Hematopoietic multipotent progenitor cell treated with erythropoietin and hydrocortisone succinate and interleukin-3 and kit ligand, for 4 days (in vitro differentiated cells): ENCODE measurements at regions not wholly inside any gene's neighbourhood (a gene's known extent, or its start where the extent isn't known, plus 50 kb on each side); places are given as distances from the start of the nearest gene placed in this dataset.

Source experiments
- DNase-seq: peaks from one replicate; pipeline ENCODE4 v3.0.0-alpha.2; 2015

DNA sequence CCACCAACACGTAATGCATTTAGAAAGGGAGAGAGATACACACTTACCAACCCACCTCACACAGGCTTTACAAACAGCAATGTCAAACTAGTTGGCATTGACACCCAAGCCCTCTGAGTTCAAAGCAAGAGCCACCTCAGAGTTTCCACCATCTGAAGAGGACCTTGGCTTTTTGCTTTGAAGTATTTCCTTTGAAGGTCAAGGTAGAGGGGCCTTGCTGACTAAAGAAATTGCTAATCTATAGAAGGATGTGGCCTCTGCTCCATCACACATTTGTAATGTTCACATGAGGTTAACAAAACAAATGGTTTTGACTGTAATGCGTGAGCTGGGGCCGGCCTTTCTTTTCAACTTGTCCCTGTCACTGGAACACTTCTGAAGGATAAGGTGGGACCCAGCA, 117.7 kb downstream of the POLR2M start:
- DNase-seq, result no peak

- no peak for DNase-seq
Measured at GRCh38 chr15:57827021-57827420, 120.5 kb downstream of the POLR2M start.

GRCh38 chr15:57827971-57828370, 121.5 kb downstream of the POLR2M start:
- no peak for DNase-seq

GRCh38 chr15:57832183-57832582, 125.7 kb downstream of the POLR2M start:
- DNase-seq, result no peak

DNA sequence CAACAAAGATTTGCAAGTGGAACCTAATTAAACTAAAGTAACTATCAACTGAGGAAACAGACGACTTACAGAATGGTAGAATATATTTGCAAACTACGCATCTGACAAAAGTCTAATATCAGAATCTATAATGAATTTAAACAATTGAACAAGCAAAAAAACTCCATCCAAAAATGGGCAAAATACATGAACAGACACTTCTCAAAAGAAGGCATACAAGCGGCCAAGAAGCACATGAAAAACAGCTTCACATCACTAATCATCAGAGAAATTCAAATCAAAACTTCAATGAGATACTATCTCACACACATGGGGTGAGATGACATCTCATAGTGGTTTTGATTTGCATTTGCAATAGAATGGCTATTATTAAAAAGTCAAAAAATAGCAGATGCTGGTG, 128.6 kb downstream of the POLR2M start:
- DNase-seq, result no peak

GRCh38 chr15:57849317-57849716, 142.8 kb downstream of the POLR2M start:
- no peak for DNase-seq

DNA sequence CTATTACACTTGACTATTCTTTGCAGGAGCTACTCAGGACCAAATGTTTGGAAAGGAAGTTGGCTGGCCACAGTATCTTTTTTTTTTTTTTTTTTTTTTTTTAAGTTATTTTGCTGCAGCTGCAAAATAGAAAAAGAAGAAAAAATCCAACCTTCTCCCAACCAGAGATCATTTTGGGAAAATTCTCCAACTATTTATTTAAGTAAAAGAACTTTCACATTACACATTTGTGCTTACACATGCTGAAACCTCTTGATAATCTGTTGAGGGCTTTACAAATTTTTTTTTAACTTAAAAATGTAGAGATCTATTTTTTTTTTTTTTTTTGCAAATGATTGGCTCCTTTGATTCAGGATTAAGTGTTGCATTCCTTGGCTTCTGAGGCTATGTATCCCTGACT, 148.0 kb downstream of the POLR2M start:
- DNase-seq, result no peak

DNA sequence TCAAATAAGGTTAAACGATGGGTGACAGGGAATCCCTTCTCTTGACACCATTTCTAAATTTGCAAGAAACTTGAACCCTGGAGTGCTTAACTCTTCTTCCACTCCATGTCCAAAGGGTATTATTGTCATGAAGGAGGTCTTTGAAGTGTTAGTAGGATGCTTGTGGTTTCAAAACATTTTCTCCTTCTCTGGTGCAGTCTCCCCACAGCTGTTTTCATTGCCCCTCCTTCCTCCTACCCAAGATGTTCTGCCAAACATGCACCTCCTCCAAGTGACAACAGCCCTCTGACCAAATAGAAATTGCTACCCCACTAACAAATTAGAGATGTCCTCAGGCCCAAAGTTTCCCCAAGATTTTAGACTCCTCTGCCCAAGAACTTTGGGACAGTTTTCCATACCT, 151.4 kb downstream of the POLR2M start:
- DNase-seq, result no peak

GRCh38 chr15:57859130-57859685, 152.7 kb downstream of the POLR2M start:
- no peak for DNase-seq

GRCh38 chr15:57861034-57861638, 154.6 kb downstream of the POLR2M start:
- peak; percentile 82 for DNase-seq

DNA sequence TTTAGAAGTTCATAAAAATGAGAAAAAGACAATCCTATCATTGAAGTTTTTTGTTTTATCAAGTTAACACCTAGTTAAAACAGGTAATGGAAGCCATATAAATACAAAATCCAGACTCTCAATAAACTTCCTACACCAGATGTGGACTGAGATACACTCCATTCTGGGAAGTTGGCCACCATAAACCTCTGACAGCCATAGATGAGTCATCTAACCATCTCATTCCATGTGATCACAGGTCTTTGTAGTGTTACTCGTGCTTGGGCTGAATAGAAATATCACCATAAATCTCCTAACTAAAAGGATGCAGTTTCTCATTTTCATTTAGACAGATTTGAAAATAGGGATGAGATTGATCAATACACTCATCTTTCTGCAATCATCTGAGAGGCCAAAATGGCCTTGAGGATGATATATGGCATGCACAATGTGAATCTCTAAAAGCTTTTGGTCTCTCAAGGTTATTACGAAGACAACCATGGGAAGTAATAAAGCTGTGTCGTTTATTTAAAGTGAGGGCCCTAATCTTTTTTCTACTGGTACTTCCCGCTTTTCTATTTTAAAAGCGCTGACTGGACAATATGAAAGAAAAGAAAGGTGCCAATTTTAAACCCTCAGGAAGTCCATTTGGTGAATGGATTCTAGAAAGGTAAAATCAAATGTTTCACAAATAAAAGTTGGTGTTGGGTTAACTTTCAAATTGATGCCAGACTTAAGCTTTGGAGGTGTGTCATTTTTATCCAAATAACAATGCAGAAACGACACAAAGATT, 155.5 kb downstream of the POLR2M start:
- DNase-seq, result peak; percentile 4

- no peak for DNase-seq
Measured at GRCh38 chr15:57862761-57863160, 156.2 kb downstream of the POLR2M start.

DNA sequence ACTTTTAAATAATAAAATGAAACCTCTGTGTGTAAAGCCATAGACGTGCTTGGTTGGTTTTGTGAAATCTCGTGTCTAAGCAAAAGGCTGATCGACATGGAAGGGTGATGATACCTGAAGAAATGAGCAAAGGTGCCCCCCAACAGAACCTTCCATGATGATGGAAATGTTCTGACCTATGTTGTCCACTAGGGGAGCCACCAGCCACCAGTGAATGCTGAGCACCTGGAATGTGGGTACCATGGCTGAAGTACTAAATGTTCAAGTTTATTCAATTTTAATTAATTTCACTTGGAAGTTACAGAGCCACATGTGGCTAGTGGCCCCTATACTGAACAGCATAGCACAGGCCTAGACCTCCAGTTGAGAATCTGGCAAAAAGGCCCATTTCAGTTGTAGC, 158.8 kb downstream of the POLR2M start:
- DNase-seq, result peak; percentile 28

- peak; percentile 80 for DNase-seq
Measured at GRCh38 chr15:57866149-57866736, 159.7 kb downstream of the POLR2M start.

GRCh38 chr15:57867970-57868798, 161.7 kb downstream of the POLR2M start:
- peak; percentile 68 for DNase-seq

GRCh38 chr15:57870667-57871066, 164.2 kb downstream of the POLR2M start:
- DNase-seq, result no peak

DNA sequence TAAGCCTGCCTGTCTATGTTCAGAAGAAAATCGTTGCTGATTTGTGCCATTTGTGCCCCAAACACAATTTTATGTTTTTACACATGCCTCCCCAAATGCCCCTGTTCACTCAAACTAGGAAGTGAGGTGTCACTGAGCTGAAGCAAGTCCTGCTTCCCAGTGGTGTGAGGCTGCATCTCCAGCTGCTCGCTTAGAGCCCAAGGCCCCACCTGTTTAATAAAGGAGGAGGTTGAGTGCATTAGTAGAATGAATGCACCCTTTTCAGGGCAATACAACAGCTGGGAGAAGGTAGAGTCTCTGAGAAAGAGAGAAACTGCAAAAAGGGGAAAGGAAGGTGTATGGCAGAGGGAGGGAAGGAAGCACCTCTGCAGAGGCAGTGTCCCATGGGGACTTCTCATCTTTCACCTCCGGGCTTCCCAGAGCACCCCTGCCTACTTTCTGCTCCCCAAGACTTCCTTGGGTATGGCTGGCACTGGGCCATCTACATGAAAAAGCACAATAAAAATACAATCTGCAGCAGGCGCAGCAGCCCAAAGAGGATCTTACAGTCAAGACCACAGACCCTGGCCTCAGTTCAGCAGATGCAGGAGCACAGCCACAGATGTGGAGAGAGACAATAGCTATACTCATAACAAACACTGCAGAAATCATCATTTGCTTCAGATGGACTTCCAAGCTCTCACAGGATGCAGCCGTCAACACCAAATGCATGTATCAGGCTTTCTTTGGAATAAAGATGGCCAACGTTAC, 165.9 kb downstream of the POLR2M start:
- no peak for DNase-seq

- no peak for DNase-seq
Measured at GRCh38 chr15:57873564-57874209, 167.2 kb downstream of the POLR2M start.

GRCh38 chr15:57875347-57875746, 168.8 kb downstream of the POLR2M start:
- no peak for DNase-seq

DNA sequence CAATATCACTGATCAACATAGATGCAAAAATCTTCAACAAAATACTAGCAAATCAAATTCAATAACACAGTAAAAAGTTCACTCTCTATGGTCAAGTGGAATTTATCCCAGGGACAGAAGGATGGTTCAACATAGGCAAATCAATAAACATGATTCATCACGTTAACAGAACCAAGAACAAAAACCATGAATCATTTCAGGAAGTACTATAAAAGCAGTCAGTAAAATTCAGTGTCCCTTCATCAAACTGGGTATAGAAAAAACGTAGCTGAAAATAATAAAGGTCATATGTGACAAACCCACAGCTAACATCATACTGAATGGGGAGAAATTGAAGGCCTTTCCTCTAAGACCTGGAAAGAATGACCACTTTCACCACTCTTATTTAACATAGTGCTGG, 172.1 kb downstream of the POLR2M start:
- no peak for DNase-seq

DNA sequence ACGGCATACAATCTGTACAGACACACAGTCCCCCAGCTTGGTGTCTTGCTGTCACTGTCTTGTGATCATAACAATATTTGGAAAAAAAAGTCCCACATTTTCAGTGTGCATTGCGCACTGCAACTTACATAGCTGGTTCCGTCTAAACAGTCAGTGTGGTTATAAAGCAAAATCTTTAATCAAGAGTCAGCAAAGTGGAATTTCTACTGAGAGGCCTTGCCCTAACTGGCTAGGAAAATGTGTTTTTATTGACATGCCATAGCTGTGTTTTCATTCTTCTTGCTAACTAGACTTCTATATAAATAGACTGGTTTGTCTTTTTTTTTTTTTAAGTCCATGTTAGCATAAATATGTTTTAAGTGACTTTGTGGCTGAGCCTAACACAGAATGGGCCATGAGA, 174.8 kb downstream of the POLR2M start:
- DNase-seq, result no peak

- DNase-seq, result no peak
Measured at GRCh38 chr15:57881972-57882371, 175.5 kb downstream of the POLR2M start.
